Smooth muscle cell (in vitro differentiated cells): ENCODE measurements at regions not wholly inside any gene's neighbourhood (a gene's known extent, or its start where the extent isn't known, plus 50 kb on each side); places are given as distances from the start of the nearest gene placed in this dataset.

Source experiments
- DNase-seq: peaks from one replicate; lab custom pipeline; 2025; ENCODE audit not compliant: unreplicated experiment; lab: John Stamatoyannopoulos, UW
- H2AFZ ChIP-seq: fragments of 200-600 bp; sonication (generic); 2 replicates; pipeline ENCODE4 v1.6.0; 2016; ENCODE audit warnings: antibody characterized with exemption, low read depth, mild to moderate bottlenecking
- H3F3A ChIP-seq: fragments of 200-600 bp; sonication (generic); 2 replicates; pipeline ENCODE4 v1.6.0; 2017; ENCODE audit warnings: antibody characterized with exemption, low read depth
- H3K27ac ChIP-seq: fragments of 200-600 bp; sonication (generic); 2 replicates; pipeline ENCODE4 v1.5.1; 2016; ENCODE audit warnings: low read depth, mild to moderate bottlenecking
- H3K27me3 ChIP-seq: fragments of 200-600 bp; sonication (generic); 2 replicates; pipeline ENCODE4 v1.6.1; 2016; ENCODE audit warnings: low read depth, mild to moderate bottlenecking
- H3K36me3 ChIP-seq: fragments of 200-600 bp; sonication (generic); 2 replicates; pipeline ENCODE4 v1.5.1; 2016; ENCODE audit warnings: low read depth
- H3K4me1 ChIP-seq: fragments of 200-600 bp; sonication (generic); 2 replicates; pipeline ENCODE4 v1.5.1; 2016; ENCODE audit warnings: low read depth
- H3K4me2 ChIP-seq: fragments of 200-600 bp; sonication (generic); 2 replicates; pipeline ENCODE4 v1.6.0; 2016; ENCODE audit warnings: mild to moderate bottlenecking
- H3K4me3 ChIP-seq: fragments of 200-600 bp; sonication (generic); 2 replicates; pipeline ENCODE4 v1.5.1; 2016; ENCODE audit warnings: mild to moderate bottlenecking
- H3K79me2 ChIP-seq: fragments of 200-600 bp; sonication (generic); 2 replicates; pipeline ENCODE4 v1.6.0; 2016; ENCODE audit warnings: low read depth, mild to moderate bottlenecking
- H3K9ac ChIP-seq: fragments of 200-600 bp; sonication (generic); 2 replicates; pipeline ENCODE4 v1.6.0; 2016; ENCODE audit warnings: low read depth
- H3K9me3 ChIP-seq: fragments of 200-600 bp; sonication (generic); replicated peaks from 2 replicates; pipeline ENCODE4 v1.5.1; 2016; ENCODE audit warnings: low read depth
- H4K20me1 ChIP-seq: fragments of 200-600 bp; sonication (generic); 2 replicates; pipeline ENCODE4 v1.6.0; 2016; ENCODE audit warnings: low read depth
- WGBS: methylation state at CpG from one replicate; pipeline ENCODE4 v1.1.7; 2016; ENCODE audit warnings: low lambda C conversion rate; 5-methylcytosine and 5-hydroxymethylcytosine counted together
- TF ChIP-seq, protein P1 (sequence below): fragments of 200-600 bp; sonication (generic); IDR thresholded peaks from 2 replicates; pipeline ENCODE4 v1.5.1; 2017; ENCODE audit warnings: borderline replicate concordance, mild to moderate bottlenecking, antibody characterized with exemption; ENCODE audit not compliant: insufficient read depth, poor library complexity, severe bottlenecking

DNA sequence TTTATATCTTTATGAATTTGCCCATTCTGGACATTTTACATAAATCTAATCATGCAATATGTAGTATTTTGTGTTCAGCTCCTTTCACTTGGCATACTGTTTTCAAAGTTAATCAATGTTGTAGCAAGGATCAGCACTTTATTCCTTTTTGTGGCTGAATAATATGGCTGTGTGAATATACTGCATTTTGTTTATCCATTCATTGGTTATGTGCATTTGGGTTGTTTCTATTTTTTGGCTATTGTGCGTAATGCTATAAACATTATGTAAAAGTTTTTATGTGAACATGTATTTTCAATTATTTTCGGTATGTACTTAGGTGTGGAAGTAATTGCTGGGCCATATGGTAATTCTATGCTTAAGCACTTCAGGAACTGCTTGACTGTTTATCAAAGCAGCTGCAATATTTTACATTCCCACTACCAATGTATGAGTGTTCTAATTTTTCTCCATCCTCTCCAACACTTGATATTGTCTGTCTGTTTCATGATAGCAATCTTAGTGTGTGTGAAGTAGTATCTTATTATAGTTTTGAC lies 101.3 kb upstream of the P2RY1 start:
- H3K9ac ChIP-seq, result no peak overlapping the region
- WGBS, result 94% methylated on average over 2 of the region's 2 CpGs
- no peak overlapping the region for H3K27ac ChIP-seq
- no peak overlapping the region for H3K4me3 ChIP-seq
- H3K4me1 ChIP-seq, result no peaks in the 10 kb centered on the region
- DNase-seq, result no peak
- H4K20me1 ChIP-seq, result no peaks in the 10 kb centered on the region
- H3F3A ChIP-seq, result no peaks in the 10 kb centered on the region
- no peak overlapping the region for H2AFZ ChIP-seq
- H3K79me2 ChIP-seq, result no peaks in the 10 kb centered on the region
- H3K4me2 ChIP-seq, result no peak overlapping the region
- TF ChIP-seq, protein P1, sequence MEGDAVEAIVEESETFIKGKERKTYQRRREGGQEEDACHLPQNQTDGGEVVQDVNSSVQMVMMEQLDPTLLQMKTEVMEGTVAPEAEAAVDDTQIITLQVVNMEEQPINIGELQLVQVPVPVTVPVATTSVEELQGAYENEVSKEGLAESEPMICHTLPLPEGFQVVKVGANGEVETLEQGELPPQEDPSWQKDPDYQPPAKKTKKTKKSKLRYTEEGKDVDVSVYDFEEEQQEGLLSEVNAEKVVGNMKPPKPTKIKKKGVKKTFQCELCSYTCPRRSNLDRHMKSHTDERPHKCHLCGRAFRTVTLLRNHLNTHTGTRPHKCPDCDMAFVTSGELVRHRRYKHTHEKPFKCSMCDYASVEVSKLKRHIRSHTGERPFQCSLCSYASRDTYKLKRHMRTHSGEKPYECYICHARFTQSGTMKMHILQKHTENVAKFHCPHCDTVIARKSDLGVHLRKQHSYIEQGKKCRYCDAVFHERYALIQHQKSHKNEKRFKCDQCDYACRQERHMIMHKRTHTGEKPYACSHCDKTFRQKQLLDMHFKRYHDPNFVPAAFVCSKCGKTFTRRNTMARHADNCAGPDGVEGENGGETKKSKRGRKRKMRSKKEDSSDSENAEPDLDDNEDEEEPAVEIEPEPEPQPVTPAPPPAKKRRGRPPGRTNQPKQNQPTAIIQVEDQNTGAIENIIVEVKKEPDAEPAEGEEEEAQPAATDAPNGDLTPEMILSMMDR, result no peak
- no peaks in the 10 kb centered on the region for H3K9me3 ChIP-seq
- no peaks in the 10 kb centered on the region for H3K36me3 ChIP-seq
- no peaks in the 10 kb centered on the region for H3K27me3 ChIP-seq

DNA sequence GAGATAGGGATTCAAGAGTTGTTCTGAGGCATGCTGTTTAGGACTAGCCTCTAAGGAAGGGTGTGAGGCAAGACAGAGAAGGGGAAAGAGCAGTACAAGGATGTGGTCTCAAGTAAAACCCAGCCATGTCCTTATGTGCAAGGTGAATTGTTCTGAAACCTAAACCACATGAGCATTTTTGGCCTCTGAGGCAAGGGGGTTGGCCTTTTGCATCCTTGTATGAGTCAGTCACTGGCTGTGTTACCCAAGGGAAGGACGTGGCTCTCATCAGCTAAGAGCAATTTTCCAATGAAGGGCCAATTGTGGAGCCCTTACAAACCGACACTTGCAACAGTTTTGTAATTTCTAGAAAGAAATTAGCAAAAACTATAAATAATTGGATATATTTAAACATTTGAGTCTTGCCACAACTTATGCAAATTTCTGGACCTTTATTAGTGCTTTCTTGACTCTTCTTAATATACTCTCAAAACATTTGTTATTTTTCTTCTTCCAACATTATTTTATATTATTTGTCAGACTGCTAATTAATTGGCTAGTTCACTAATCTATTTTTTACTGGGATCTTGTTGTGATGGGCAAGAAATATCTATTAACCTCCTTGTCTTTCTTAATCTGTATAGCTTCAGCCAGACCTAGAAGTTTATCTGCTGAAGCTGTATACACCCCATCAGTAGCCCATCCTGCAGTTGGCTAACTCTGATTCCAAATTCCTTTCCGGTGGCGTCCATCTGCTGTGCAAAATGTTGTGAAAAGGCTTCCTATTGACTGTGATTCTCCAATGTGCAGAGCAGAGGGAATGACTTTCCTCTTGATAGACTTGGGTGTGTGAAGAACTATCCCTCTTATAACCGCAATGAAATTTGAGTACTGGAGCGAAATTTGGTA lies 97.7 kb upstream of the P2RY1 start:
- Histone ChIP-seq H3K9ac (no peak overlapping the region), H3K4me3 (no peak overlapping the region), H3F3A (no peaks in the 10 kb centered on the region), H3K9me3 (no peaks in the 10 kb centered on the region), H3K4me1 (no peaks in the 10 kb centered on the region), H3K36me3 (no peaks in the 10 kb centered on the region), H4K20me1 (no peaks in the 10 kb centered on the region), H3K27me3 (no peaks in the 10 kb centered on the region), H2AFZ (no peak overlapping the region), H3K79me2 (no peaks in the 10 kb centered on the region), H3K27ac (peak overlapping the region; percentile 19), H3K4me2 (no peak overlapping the region)
- TF ChIP-seq, protein P1, result no peak
- no peak for DNase-seq
- 66% methylated on average over 6 of the region's 6 CpGs for WGBS

- TF ChIP-seq, protein P1, result no peak
- Histone ChIP-seq H3K79me2 (no peaks in the 10 kb centered on the region), H4K20me1 (no peaks in the 10 kb centered on the region), H2AFZ (peak overlapping the region; percentile 26), H3K4me3 (no peak overlapping the region), H3K4me1 (no peaks in the 10 kb centered on the region), H3K9ac (no peak overlapping the region), H3F3A (no peaks in the 10 kb centered on the region), H3K27me3 (no peaks in the 10 kb centered on the region), H3K9me3 (no peaks in the 10 kb centered on the region), H3K36me3 (no peaks in the 10 kb centered on the region), H3K27ac (no peak overlapping the region), H3K4me2 (peak overlapping the region; percentile 12)
- no peak for DNase-seq
- 58% methylated on average over 2 of the region's 2 CpGs for WGBS
These were observed 96.3 kb upstream of the P2RY1 start for GRCh38 chr3:152738656-152739055.
